ENCODE measurements at regions not wholly inside any gene's neighbourhood (a gene's known extent, or its start where the extent isn't known, plus 50 kb on each side); places are given as distances from the start of the nearest gene placed in this dataset.

DNA sequence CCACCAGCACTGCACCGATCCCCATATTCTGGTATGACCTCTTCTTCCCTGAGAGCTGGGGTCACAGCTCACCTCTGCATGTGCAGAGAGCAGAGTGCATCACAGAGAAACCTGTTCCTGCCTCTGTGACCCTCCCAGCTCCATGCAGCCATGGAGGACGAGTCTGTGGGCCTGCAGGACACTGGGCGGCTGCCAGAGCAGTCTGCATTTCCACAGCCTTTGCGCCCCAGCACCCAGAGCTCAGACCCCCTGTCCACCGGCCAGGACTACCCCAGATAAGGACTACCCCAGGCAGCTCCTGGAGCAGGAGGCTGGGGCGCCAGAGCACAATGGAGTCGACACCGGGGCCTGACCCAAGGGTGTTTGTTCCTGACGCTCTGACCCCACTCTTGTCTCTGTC is 308.1 kb upstream of the IRX1 start:
- WGBS (ENCODE audit: insufficient coverage, low coverage, missing lambda C conversion rate) = 0% methylated on average over 8 of the region's 9 CpGs
- POLR2A ChIA-PET = no interaction called here

More for the DNA sequence above, 308.1 kb upstream of the IRX1 start:
- Histone ChIP-seq H3K9me3 (replicated peaks; ENCODE audit: control insufficient read depth, insufficient read depth, low read depth, low read length) (no peaks in the 10 kb centered on the region), H3K4me3 (no peak overlapping the region), H2AFZ (ENCODE audit: low read depth, low read length) (no peak overlapping the region), H3K36me3 (ENCODE audit: control insufficient read depth, insufficient read depth, low read length) (no peaks in the 10 kb centered on the region), H3K79me2 (ENCODE audit: control insufficient read depth, insufficient read depth, low read length) (no peaks in the 10 kb centered on the region), H3K27me3 (ENCODE audit: control insufficient read depth in 2 of 2, insufficient read depth in 2 of 2, low read length in 2 of 2) (peaks cover 0 to 22% of the 10 kb centered on the region in 2 experiments; a peak in 2 of 5 replicates), H3K27ac (ENCODE audit: extremely low read depth, low read depth, low read length) (no peak overlapping the region), H3K4me2 (ENCODE audit: insufficient read depth, low read length) (no peak overlapping the region), H3K9me1 (ENCODE audit: control insufficient read depth, insufficient read depth, low read length) (no peaks in the 10 kb centered on the region), H3K9ac (ENCODE audit: insufficient read depth in 1 of 2, low read depth in 2 of 2, low read length in 2 of 2) (no peak overlapping the region), H4K20me1 (replicated peaks; ENCODE audit: control insufficient read depth, insufficient read depth, low read length) (0 out of 2 replicates have a peak, but pooled peaks cover 6% of the 10 kb centered on the region), H3K4me1 (replicated peaks in 1 of 2; ENCODE audit: control insufficient read depth in 2 of 2, insufficient read depth in 2 of 2, low read length in 2 of 2) (no peaks in the 10 kb centered on the region)
- FAIRE-seq = no peak
- intact Hi-C loops (cut with micrococcal nuclease) (no loop called here), in situ Hi-C loops (cut with MboI) (no loop called here)
- BruUV-seq (replicated peaks) = no TSS peak
- no peak for ATAC-seq
- TF ChIP-seq ZNF431 (CRISPR knock-in tag; IDR thresholded peaks at IDR 0.05) (no peak), DACH1 (IDR thresholded peaks at IDR 0.05; ENCODE audit: partially characterized antibody) (no peak), TFAP4 (CRISPR knock-in tag; IDR thresholded peaks at IDR 0.05; ENCODE audit: borderline replicate concordance) (no peak), FIP1L1 (IDR thresholded peaks at IDR 0.05; ENCODE audit: low read depth, low read length, poor library complexity, severe bottlenecking) (no peak), NFIC (IDR thresholded peaks at IDR 0.05) (no peak), CREB3 (tag; conservative IDR thresholded peaks at IDR 0.05; ENCODE audit: low read depth) (no peak), GTF2B (IDR thresholded peaks at IDR 0.05; ENCODE audit: extremely low read depth, insufficient read length) (no peak), THAP7 (CRISPR knock-in tag; IDR thresholded peaks at IDR 0.05) (no peak), EP400 (IDR thresholded peaks at IDR 0.05) (no peak), DNMT1 (IDR thresholded peaks at IDR 0.05) (no peak), ZNF778 (CRISPR knock-in tag; IDR thresholded peaks at IDR 0.05) (no peak), FOXK1 (CRISPR knock-in tag; IDR thresholded peaks at IDR 0.05; ENCODE audit: borderline replicate concordance) (no peak)
- TF ChIP-seq, protein P1, sequence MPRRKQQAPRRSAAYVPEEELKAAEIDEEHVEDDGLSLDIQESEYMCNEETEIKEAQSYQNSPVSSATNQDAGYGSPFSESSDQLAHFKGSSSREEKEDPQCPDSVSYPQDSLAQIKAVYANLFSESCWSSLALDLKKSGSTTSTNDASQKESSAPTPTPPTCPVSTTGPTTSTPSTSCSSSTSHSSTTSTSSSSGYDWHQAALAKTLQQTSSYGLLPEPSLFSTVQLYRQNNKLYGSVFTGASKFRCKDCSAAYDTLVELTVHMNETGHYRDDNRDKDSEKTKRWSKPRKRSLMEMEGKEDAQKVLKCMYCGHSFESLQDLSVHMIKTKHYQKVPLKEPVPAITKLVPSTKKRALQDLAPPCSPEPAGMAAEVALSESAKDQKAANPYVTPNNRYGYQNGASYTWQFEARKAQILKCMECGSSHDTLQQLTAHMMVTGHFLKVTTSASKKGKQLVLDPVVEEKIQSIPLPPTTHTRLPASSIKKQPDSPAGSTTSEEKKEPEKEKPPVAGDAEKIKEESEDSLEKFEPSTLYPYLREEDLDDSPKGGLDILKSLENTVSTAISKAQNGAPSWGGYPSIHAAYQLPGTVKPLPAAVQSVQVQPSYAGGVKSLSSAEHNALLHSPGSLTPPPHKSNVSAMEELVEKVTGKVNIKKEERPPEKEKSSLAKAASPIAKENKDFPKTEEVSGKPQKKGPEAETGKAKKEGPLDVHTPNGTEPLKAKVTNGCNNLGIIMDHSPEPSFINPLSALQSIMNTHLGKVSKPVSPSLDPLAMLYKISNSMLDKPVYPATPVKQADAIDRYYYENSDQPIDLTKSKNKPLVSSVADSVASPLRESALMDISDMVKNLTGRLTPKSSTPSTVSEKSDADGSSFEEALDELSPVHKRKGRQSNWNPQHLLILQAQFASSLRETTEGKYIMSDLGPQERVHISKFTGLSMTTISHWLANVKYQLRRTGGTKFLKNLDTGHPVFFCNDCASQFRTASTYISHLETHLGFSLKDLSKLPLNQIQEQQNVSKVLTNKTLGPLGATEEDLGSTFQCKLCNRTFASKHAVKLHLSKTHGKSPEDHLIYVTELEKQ (CRISPR knock-in tag; IDR thresholded peaks at IDR 0.05) = no peak
- TF ChIP-seq, protein P2, sequence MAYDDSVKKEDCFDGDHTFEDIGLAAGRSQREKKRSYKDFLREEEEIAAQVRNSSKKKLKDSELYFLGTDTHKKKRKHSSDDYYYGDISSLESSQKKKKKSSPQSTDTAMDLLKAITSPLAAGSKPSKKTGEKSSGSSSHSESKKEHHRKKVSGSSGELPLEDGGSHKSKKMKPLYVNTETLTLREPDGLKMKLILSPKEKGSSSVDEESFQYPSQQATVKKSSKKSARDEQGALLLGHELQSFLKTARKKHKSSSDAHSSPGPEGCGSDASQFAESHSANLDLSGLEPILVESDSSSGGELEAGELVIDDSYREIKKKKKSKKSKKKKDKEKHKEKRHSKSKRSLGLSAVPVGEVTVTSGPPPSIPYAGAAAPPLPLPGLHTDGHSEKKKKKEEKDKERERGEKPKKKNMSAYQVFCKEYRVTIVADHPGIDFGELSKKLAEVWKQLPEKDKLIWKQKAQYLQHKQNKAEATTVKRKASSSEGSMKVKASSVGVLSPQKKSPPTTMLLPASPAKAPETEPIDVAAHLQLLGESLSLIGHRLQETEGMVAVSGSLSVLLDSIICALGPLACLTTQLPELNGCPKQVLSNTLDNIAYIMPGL (CRISPR knock-in tag; IDR thresholded peaks at IDR 0.05) = no peak
- DNase-seq (ENCODE audit: extremely low read depth in 1 of 4, low spot score in 3 of 4) = no peak
- CTCF ChIA-PET (ENCODE audit: low intra/inter-chr PET ratio) = no interaction called here
